Activated naive CD8-positive, alpha-beta T cell treated with anti-CD3 and anti-CD28 coated beads, Interleukin-2, amount 50 U/mL, for 24 hours (primary cell): ENCODE measurements at regions not wholly inside any gene's neighbourhood (a gene's known extent, or its start where the extent isn't known, plus 50 kb on each side); places are given as distances from the start of the nearest gene placed in this dataset.

ENCODE experiments used
- ATAC-seq: fragments of 150-1000 bp; cut with Tn5 transposase; one replicate; pipeline ENCODE4 v1.10.0; 2021
- DNase-seq: peaks from one replicate; pipeline ENCODE4 v3.0.0; 2021
- H3K27ac Mint-ChIP-seq: one replicate; pipeline ENCODE4 v1.8.0; 2021; ENCODE audit warnings: mild to moderate bottlenecking, mixed read lengths
- H3K27me3 Mint-ChIP-seq: one replicate; pipeline ENCODE4 v1.8.0; 2021; ENCODE audit warnings: mixed read lengths
- H3K36me3 Mint-ChIP-seq: one replicate; pipeline ENCODE4 v1.8.0; 2021; ENCODE audit warnings: low read depth, mixed read lengths
- H3K4me1 Mint-ChIP-seq: one replicate; pipeline ENCODE4 v1.8.0; 2021; ENCODE audit warnings: mixed read lengths
- H3K4me3 Mint-ChIP-seq: one replicate; pipeline ENCODE4 v1.8.0; 2021; ENCODE audit warnings: mild to moderate bottlenecking, moderate library complexity, mixed read lengths
- H3K9me3 Mint-ChIP-seq: one replicate; pipeline ENCODE4 v1.8.0; 2021; ENCODE audit warnings: mixed read lengths

- DNase-seq (no peak), ATAC-seq (no peak)
- Mint-ChIP-seq H3K9me3 (no peaks in the 10 kb centered on the region), H3K4me3 (no peak overlapping the region), H3K4me1 (peaks cover 18% of the 10 kb centered on the region), H3K27me3 (peaks cover 19% of the 10 kb centered on the region), H3K36me3 (no peaks in the 10 kb centered on the region), H3K27ac (no peak overlapping the region)
Measured at GRCh38 chr10:89153971-89154370, 53.1 kb downstream of the CH25H start.

- peaks cover 11% of the 10 kb centered on the region for H3K4me1 Mint-ChIP-seq
- no peak for ATAC-seq
- H3K9me3 Mint-ChIP-seq: no peaks in the 10 kb centered on the region
- DNase-seq: no peak
- H3K36me3 Mint-ChIP-seq: no peaks in the 10 kb centered on the region
- no peak overlapping the region for H3K4me3 Mint-ChIP-seq
- H3K27me3 Mint-ChIP-seq: peaks cover 16% of the 10 kb centered on the region
- no peak overlapping the region for H3K27ac Mint-ChIP-seq
Measured at GRCh38 chr10:89153116-89153515, 54.0 kb downstream of the CH25H start.

GRCh38 chr10:89151857-89152256 is 55.3 kb downstream of the CH25H start:
- Mint-ChIP-seq H3K27ac (no peak overlapping the region), H3K4me1 (peaks cover 11% of the 10 kb centered on the region), H3K36me3 (no peaks in the 10 kb centered on the region), H3K27me3 (peaks cover 11% of the 10 kb centered on the region), H3K9me3 (no peaks in the 10 kb centered on the region), H3K4me3 (no peak overlapping the region)
- DNase-seq: no peak
- no peak for ATAC-seq

GRCh38 chr10:89148061-89148460 is 59.1 kb downstream of the CH25H start:
- Mint-ChIP-seq H3K27ac (no peak overlapping the region), H3K27me3 (no peaks in the 10 kb centered on the region), H3K4me1 (peaks cover 3% of the 10 kb centered on the region), H3K9me3 (no peaks in the 10 kb centered on the region), H3K36me3 (no peaks in the 10 kb centered on the region), H3K4me3 (no peak overlapping the region)
- ATAC-seq: no peak
- DNase-seq: no peak

GRCh38 chr10:89147256-89147655 is 59.9 kb downstream of the CH25H start:
- H3K27ac Mint-ChIP-seq: no peak overlapping the region
- no peaks in the 10 kb centered on the region for H3K27me3 Mint-ChIP-seq
- DNase-seq (no peak), ATAC-seq (no peak)
- no peak overlapping the region for H3K4me3 Mint-ChIP-seq
- no peaks in the 10 kb centered on the region for H3K9me3 Mint-ChIP-seq
- peaks cover 5% of the 10 kb centered on the region for H3K4me1 Mint-ChIP-seq
- H3K36me3 Mint-ChIP-seq: no peaks in the 10 kb centered on the region

- no peaks in the 10 kb centered on the region for H3K9me3 Mint-ChIP-seq
- H3K4me3 Mint-ChIP-seq: no peak overlapping the region
- no peaks in the 10 kb centered on the region for H3K27me3 Mint-ChIP-seq
- ATAC-seq (no peak), DNase-seq (no peak)
- H3K36me3 Mint-ChIP-seq: no peaks in the 10 kb centered on the region
- no peak overlapping the region for H3K27ac Mint-ChIP-seq
- peaks cover 5% of the 10 kb centered on the region for H3K4me1 Mint-ChIP-seq
Measured at GRCh38 chr10:89144836-89145235, 62.3 kb downstream of the CH25H start.

GRCh38 chr10:89142590-89142989 is 64.5 kb downstream of the CH25H start:
- no peak overlapping the region for H3K4me3 Mint-ChIP-seq
- H3K9me3 Mint-ChIP-seq: no peaks in the 10 kb centered on the region
- no peaks in the 10 kb centered on the region for H3K27me3 Mint-ChIP-seq
- ATAC-seq: no peak
- no peaks in the 10 kb centered on the region for H3K36me3 Mint-ChIP-seq
- H3K4me1 Mint-ChIP-seq: peaks cover 7% of the 10 kb centered on the region
- DNase-seq: no peak
- no peak overlapping the region for H3K27ac Mint-ChIP-seq

GRCh38 chr10:89138755-89139490 is 68.2 kb downstream of the CH25H start:
- no peak for DNase-seq
- peaks cover 4% of the 10 kb centered on the region for H3K4me1 Mint-ChIP-seq
- no peaks in the 10 kb centered on the region for H3K9me3 Mint-ChIP-seq
- H3K36me3 Mint-ChIP-seq: no peaks in the 10 kb centered on the region
- no peak overlapping the region for H3K4me3 Mint-ChIP-seq
- no peaks in the 10 kb centered on the region for H3K27me3 Mint-ChIP-seq
- ATAC-seq: no peak
- no peak overlapping the region for H3K27ac Mint-ChIP-seq

GRCh38 chr10:89134963-89135362 is 72.2 kb downstream of the CH25H start:
- H3K27ac Mint-ChIP-seq: no peak overlapping the region

GRCh38 chr10:89129911-89130310 is 77.2 kb downstream of the CH25H start:
- H3K9me3 Mint-ChIP-seq: no peaks in the 10 kb centered on the region
- no peak overlapping the region for H3K27ac Mint-ChIP-seq
- no peak overlapping the region for H3K4me3 Mint-ChIP-seq
- DNase-seq: no peak
- peaks cover 11% of the 10 kb centered on the region for H3K27me3 Mint-ChIP-seq
- no peaks in the 10 kb centered on the region for H3K36me3 Mint-ChIP-seq
- H3K4me1 Mint-ChIP-seq: peaks cover 2% of the 10 kb centered on the region
- ATAC-seq: no peak

More at GRCh38 chr10:89134963-89135362, 72.2 kb downstream of the CH25H start:
- Mint-ChIP-seq H3K27me3 (peaks cover 5% of the 10 kb centered on the region), H3K9me3 (no peaks in the 10 kb centered on the region), H3K36me3 (no peaks in the 10 kb centered on the region), H3K4me3 (no peak overlapping the region), H3K4me1 (peaks cover 2% of the 10 kb centered on the region)
- no peak for ATAC-seq
- DNase-seq: no peak

GRCh38 chr10:89122433-89123051 is 84.6 kb downstream of the CH25H start:
- Mint-ChIP-seq H3K4me3 (no peak overlapping the region), H3K27me3 (peaks cover 21% of the 10 kb centered on the region), H3K27ac (no peak overlapping the region), H3K9me3 (no peaks in the 10 kb centered on the region), H3K4me1 (peaks cover 3% of the 10 kb centered on the region), H3K36me3 (no peaks in the 10 kb centered on the region)
- ATAC-seq: peak; percentile 57
- no peak for DNase-seq

- DNase-seq (no peak), ATAC-seq (no peak)
- peaks cover 24% of the 10 kb centered on the region for H3K27me3 Mint-ChIP-seq
- no peak overlapping the region for H3K4me3 Mint-ChIP-seq
- H3K27ac Mint-ChIP-seq: no peak overlapping the region
- no peaks in the 10 kb centered on the region for H3K36me3 Mint-ChIP-seq
- H3K4me1 Mint-ChIP-seq: peaks cover 3% of the 10 kb centered on the region
- no peaks in the 10 kb centered on the region for H3K9me3 Mint-ChIP-seq
Measured at GRCh38 chr10:89121764-89122020, 85.4 kb downstream of the CH25H start.

GRCh38 chr10:89120931-89121763 is 86.0 kb downstream of the CH25H start:
- ATAC-seq (no peak), DNase-seq (no peak)
- Mint-ChIP-seq H3K4me3 (no peak overlapping the region), H3K9me3 (no peaks in the 10 kb centered on the region), H3K27me3 (peaks cover 25% of the 10 kb centered on the region), H3K4me1 (peaks cover 5% of the 10 kb centered on the region), H3K36me3 (no peaks in the 10 kb centered on the region), H3K27ac (no peak overlapping the region)

- Mint-ChIP-seq H3K36me3 (no peaks in the 10 kb centered on the region), H3K4me1 (peaks cover 5% of the 10 kb centered on the region), H3K4me3 (no peak overlapping the region), H3K27ac (no peak overlapping the region), H3K9me3 (no peaks in the 10 kb centered on the region), H3K27me3 (peaks cover 21% of the 10 kb centered on the region)
- no peak for ATAC-seq
- no peak for DNase-seq
Measured at GRCh38 chr10:89119651-89120050, 87.5 kb downstream of the CH25H start.

GRCh38 chr10:89118091-89118490 is 89.0 kb downstream of the CH25H start:
- H3K4me3 Mint-ChIP-seq: no peak overlapping the region
- peaks cover 5% of the 10 kb centered on the region for H3K9me3 Mint-ChIP-seq
- DNase-seq (no peak), ATAC-seq (no peak)
- peaks cover 5% of the 10 kb centered on the region for H3K4me1 Mint-ChIP-seq
- H3K27ac Mint-ChIP-seq: no peak overlapping the region
- H3K27me3 Mint-ChIP-seq: peaks cover 16% of the 10 kb centered on the region
- H3K36me3 Mint-ChIP-seq: no peaks in the 10 kb centered on the region
